GM21786 (cell line): ENCODE measurements at regions not wholly inside any gene's neighbourhood (a gene's known extent, or its start where the extent isn't known, plus 50 kb on each side); places are given as distances from the start of the nearest gene placed in this dataset.
"Not testable (repeated sequence)": the region's sequence is repeated elsewhere in the genome, so short reads cannot be mapped to it uniquely, and the experiment has no call there.

Experiments used
- ATAC-seq: cut with Tn5 transposase; IDR thresholded peaks from one replicate; pipeline ENCODE4 v1.9.1; 2021; ENCODE audit not compliant: unreplicated experiment

DNA sequence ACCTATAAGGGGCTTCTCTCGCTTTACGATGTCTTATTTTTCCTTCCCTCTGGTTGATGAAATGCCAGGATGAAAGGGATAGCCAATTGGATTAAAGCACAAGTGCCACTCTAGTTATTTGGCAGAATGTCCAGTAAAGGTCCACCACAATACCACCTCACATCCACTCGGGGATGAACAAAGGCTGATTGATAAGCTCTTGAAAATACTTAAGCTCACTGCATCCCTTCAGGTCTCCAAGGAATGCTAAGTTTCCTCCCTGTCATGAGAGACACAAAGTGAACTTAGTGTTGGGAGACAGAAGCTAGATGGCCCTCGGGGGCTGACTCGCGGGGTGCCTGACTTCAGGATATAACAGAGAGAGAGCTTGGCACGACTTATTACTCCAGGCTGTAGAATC lies 185.9 kb upstream of the ZNF644 start:
- not testable (repeated sequence) for ATAC-seq

DNA sequence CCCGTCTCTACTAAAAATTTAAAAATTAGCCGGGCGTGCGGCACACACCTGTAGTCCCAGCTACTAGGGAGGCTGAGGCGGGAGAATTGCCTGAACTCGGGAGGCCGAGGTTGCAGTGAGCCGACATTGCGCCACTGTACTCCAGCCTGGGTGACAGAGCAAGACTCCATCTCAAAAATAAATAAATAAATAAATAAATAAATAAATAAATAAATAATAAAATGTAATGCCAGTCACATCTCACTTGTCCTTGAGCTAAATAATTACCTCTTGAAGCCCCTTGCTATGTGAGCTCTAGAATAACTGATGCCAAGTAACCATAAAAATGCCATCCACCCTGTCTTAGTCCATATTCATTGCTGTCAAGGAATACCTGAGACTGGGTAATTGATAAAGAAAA lies 182.3 kb upstream of the ZNF644 start:
- ATAC-seq, result not testable (repeated sequence)

- no peak for ATAC-seq
These were observed 179.9 kb upstream of the ZNF644 start for GRCh38 chr1:91201694-91202093.

DNA sequence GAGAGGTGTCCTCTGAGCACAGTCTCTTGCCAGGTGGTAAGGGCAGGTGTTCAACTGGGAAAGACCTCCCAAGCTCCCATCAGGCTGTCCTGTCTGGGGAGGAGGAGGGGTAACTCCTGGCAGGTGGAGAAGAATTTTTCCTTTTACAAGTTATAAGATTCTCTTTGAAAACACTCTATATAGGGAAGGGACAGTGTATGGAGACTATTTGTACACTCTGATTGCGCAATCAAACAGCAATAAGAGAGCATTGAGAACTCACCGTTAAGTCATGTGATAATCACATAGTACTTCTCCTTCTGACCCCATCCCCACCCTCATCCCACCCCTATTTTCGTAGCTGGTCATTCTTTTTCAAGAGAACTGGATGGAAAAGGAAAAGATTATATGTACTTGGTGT lies 179.3 kb upstream of the ZNF644 start:
- ATAC-seq, result no peak

DNA sequence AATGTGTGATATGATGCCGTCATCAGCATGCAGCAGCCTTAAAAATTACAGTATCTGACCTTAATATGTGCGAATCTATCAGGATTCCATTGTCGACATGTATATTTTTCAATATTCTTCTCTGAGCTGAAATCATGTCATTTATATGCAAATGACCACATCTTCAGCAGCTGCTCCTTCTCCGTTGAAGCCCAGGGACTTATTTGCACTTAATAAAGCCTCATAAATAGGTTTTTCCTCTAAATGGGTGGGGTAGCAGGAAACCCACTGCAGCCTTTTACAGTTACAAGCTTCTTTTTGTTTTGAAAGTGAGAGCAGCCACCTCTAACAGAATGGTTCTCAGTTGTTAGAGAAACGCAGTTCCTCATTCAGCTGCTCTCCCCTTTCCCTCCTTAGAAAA lies 178.8 kb upstream of the ZNF644 start:
- no peak for ATAC-seq

DNA sequence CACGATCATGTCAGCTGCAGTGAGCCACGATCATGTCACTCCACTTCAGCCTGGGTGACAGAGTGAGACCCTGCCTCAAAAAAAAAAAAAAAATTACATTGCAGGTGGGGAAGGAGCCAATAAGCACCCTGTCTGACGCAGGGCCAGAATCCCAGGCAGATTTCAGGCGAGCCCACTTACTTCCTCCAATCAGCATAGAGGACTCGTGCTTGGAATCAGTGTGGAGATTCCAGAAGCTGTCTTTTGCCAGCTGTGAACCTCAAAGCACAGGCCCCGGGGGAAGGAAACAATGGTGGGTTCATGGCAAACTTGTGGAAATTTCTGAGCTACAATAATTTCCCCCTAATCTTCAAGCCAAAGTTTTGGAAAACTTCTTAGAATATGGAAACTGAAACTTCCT lies 178.2 kb upstream of the ZNF644 start:
- ATAC-seq, result no peak

GRCh38 chr1:91190996-91191395 lies 169.2 kb upstream of the ZNF644 start:
- no peak for ATAC-seq

GRCh38 chr1:91189096-91189495 lies 167.3 kb upstream of the ZNF644 start:
- ATAC-seq, result no peak

- not testable (repeated sequence) for ATAC-seq
These were observed 161.0 kb upstream of the ZNF644 start for GRCh38 chr1:91182807-91183206.

- no peak for ATAC-seq
These were observed 154.4 kb upstream of the ZNF644 start for GRCh38 chr1:91176250-91176649.

- ATAC-seq, result no peak
These were observed 152.9 kb upstream of the ZNF644 start for GRCh38 chr1:91174734-91175133.

GRCh38 chr1:91173346-91173890 lies 151.6 kb upstream of the ZNF644 start:
- ATAC-seq, result no peak

DNA sequence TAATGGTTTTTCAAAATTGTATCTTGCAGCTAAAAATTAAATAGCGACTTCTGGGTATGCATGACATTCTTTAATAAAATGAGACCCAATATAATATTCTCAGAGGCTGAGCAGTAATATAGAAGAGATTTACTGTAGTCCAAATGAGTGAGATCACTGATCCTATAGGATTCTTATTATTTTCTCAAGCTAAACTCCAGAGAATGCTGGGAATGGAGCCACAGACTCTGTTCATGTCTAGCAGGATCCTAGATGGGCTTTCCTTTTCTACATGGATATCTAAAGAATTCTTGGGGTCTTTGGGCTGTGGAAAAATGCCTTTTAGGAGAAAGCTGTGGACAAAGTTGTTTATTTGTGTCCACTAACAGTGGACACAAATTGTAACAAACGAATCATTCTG lies 150.7 kb upstream of the ZNF644 start:
- no peak for ATAC-seq

GRCh38 chr1:91171898-91172297 lies 150.1 kb upstream of the ZNF644 start:
- no peak for ATAC-seq

DNA sequence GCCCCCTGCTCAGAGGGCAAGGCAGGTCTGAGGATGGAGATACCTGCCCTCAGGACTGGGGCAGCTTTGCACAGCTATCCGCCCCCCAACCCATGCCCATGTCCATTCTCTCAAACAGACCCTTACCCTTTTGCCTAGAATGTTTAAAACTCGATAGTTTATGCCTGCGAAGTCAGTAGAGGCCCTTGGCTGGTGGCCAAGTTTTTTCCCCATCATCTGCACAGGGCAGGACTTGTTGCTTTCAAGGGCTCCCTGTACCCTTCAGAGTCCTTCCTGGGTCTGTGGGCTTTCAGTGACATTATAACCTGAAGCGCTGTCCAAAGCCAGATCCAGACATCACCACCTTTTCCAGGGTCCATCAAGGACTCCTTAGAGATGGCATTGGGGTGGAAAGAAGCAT lies 148.7 kb upstream of the ZNF644 start:
- no peak for ATAC-seq

GRCh38 chr1:91166106-91166712 lies 144.4 kb upstream of the ZNF644 start:
- ATAC-seq, result no peak

DNA sequence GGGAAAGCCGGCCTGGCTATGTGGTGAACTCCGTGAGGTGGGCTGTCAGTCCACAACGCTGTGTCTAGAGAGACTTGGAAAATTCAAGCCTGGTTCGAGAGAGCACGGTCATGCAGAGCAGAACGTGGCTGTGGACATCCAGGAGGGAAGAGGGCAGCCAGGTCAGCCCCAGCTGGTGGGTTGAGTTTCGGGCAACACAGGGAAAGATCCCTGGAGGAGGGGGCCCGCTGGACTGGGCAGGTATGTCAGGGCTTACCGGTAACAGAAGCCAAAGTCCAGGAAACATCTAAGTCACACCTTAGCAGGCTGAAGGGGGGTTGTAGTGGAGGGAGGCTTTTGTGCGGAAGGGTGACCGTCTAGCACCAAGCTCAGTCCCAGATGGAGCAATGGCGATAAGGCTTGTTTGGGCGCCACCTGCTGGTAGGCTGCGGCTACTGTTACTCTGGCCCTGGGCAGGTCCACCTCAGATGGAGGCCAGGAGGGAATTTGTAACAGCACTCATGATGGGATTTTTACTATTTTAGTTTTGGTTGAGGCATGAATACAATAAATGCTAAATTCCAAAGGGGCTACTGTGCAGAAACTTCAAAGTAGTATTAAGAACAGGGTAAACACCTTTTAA lies 143.3 kb upstream of the ZNF644 start:
- ATAC-seq, result peak; percentile 82

GRCh38 chr1:91162613-91163012 lies 140.8 kb upstream of the ZNF644 start:
- no peak for ATAC-seq

DNA sequence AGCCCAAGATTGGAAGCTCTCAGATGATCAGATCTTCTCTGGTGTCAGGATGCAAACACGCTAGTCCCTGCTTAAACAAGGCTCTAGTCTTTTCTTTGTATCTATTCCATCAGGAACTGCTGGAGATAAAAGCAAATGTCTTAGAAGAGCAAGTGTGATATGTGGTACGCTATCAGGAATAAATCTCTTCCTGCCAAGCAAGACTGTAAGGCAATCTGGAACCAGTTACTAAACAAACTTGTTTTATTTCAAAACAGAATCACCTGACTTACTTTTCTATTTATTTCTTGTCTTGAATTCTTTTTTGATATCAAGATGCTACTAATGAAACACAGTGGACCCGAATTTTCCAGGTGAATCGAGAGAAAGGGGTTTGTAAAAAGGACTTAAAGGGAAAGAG lies 139.9 kb upstream of the ZNF644 start:
- no peak for ATAC-seq

DNA sequence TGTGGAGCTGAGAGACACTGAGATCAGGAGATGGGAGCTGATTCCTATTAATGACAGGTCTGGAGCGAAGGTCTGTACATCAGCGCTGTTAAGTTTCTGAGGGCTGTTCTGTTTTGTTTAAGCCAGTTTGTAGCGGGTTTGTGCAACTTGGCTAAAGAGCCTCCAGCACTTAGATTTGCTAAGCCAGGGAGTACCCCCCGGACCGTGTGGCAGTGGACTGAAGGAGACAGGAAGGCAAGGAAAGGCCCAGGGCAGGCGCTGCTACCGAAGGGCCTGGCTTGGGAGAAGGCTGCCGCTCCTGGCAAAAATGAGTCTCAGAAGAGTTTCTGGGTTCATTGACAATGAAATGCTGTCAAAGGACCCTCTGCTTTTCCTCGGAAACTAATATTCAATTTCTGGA lies 139.3 kb upstream of the ZNF644 start:
- no peak for ATAC-seq

GRCh38 chr1:91160363-91161075 lies 138.7 kb upstream of the ZNF644 start:
- ATAC-seq, result no peak

DNA sequence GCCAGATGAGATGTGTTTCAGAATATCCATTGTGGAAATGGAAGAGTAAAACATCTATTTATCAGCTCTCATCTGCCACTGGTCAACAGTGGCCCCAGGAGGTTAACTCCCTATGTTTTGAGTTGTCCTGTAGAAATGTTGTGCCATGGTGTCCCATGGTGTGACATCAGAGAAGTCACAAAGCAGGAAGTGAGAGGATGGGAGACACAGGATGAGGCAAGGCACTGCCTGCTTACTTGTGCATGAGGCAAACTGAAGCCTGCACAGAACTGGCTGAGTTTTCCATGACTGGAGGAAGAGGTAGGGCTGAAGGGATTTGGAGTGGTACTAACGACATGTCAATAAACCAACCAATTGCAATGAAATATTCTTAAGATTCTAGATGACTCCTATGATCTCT lies 131.5 kb upstream of the ZNF644 start:
- ATAC-seq, result no peak
